HS-5 (cell line): ENCODE measurements at regions not wholly inside any gene's neighbourhood (a gene's known extent, or its start where the extent isn't known, plus 50 kb on each side); places are given as distances from the start of the nearest gene placed in this dataset.

Experiments
- DNase-seq: peaks from one replicate; pipeline ENCODE4 v3.0.0-alpha.2; 2012; ENCODE audit warnings: low read depth

- DNase-seq: no peak
Measured at GRCh38 chrX:16496175-16496574, 153.8 kb upstream of the S100G start.

DNA sequence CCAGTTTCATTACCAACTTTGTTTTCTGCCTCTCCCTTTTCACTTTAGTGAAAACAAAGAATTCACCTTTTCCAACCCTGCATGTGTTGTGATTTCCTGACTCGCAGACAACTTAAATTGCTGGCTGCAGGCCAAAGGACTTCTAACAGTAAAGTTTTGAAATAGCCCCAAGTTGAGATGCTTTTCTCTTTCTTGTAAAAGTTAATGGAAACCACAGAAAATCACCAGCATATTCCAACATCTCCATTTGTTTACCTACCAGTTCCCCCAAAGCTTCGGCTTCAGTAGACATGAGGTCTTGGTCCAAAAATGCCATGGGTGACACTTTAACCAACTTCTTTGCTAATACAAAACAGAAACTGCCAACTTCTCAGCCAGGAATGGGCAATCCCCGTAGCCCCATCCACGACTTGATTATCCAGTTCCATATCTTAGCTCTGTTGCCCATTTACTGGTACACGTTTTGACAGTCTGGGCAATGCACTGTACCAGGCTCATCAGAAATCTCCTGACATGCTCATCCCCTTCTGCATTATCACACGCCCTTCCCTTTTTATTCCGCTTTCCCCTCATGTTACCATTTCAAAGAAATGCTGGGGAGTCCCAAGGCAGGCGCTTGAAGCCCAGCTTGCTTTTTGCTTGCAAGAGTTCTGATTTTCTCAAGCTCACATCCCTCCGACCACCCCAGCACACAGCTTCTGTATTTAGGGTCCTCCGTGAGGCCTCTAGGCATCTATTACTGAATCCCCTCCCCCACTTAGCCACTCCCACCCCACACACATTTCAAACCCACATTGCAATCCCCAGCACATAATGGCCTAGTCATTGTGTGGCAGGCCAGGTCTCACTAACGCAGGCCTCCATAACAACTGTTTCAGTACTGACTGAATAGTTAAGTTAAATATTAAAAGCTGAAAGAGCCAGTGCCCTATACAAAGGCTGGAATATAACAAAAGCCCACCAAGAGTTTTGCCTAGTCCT lies 137.9 kb upstream of the S100G start:
- DNase-seq: no peak

GRCh38 chrX:16516232-16516876 lies 133.6 kb upstream of the S100G start:
- no peak for DNase-seq

GRCh38 chrX:16517039-16517605 lies 132.8 kb upstream of the S100G start:
- no peak for DNase-seq

- DNase-seq: no peak
Measured at GRCh38 chrX:16518131-16518530, 131.8 kb upstream of the S100G start.

- DNase-seq: no peak
Measured at GRCh38 chrX:16524316-16524715, 125.6 kb upstream of the S100G start.

DNA sequence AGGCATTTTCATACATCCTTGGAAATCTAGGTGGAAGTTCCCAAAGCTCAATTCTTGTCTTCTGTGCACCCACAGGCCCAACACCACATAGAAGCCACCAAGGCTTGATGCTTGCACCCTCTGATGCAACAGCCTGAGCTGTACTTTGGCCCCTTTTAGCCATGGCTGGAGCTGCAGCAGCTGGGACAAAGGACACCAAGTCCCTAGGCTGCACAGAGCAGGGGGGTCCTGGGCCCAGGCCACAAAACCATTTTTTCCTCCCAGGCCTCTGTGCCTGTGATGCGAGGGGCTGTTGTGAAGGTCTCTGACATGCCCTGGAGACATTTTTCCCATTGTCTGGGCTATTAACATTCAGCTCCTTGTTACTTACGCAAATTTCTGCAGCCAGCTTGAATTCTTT lies 124.0 kb upstream of the S100G start:
- no peak for DNase-seq

DNA sequence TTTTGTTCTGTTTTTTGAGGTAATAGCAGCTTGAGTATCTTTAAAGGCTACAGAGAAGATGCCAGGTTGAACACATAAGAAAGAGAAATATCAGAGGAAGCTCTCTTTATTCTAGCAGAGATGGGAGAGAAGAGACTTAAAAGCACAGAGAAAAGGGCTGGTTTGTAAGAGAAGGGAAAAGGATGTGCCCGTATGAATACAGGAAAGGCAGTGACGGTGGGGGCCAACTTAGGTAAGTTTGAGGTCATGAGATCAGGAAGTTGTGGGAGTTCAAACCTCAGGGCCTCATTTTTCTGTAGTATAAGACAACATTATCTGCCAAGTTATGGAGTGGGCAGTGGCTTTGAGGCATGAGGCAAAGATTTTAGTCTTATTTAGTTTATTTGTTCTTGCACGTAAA lies 121.3 kb upstream of the S100G start:
- no peak for DNase-seq
